ENCODE measurements at regions not wholly inside any gene's neighbourhood (a gene's known extent, or its start where the extent isn't known, plus 50 kb on each side); places are given as distances from the start of the nearest gene placed in this dataset.

DNA sequence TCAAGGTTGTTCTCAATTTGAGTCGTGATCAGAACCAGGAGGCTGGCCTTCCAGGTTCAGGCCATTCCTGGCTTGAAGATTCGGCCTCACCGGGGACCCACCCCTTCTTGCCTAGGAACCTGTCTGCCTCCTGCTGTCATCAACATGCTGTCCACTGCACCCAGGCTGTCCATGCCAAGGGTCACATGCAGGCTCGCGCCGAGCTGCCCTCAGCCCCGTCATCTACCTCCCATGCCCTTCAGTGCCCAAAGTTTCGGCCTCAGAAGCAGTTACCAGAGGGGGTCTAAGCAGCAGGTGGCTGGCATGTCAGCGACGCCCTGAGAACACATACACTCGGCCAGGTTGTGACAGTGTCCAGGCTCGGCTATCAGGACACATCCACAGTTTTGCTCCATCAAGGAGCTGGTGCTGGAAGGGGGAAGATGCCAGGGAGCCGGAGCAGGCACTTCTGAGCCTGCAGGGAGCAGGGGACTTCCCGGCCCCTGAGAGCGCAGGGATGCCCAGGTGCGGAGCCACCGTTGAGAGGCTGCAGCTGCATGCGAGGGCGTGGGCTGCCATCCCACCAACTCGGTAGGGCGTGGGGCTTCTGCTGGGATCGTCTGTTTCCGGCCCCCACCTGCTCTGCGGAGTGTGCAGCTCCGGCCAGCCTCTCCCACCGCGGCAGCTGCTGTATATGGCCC lies 590.9 kb upstream of the SLITRK5 start:
- TF ChIP-seq EP300 (IDR thresholded peaks at IDR 0.05; ENCODE audit: borderline replicate concordance) (no peak), FOXM1 (IDR thresholded peaks at IDR 0.05; ENCODE audit: borderline replicate concordance, low read depth) (no peak), CEBPB (IDR thresholded peaks at IDR 0.05) (no peak), CREB1 (IDR thresholded peaks at IDR 0.05; ENCODE audit: low read depth) (no peak), TEAD4 (IDR thresholded peaks at IDR 0.05) (no peak), ZBTB7A (IDR thresholded peaks at IDR 0.05; ENCODE audit: low read depth) (no peak), RAD21 (IDR thresholded peaks at IDR 0.05; ENCODE audit: low read depth) (no peak)

- TF ChIP-seq, protein P1, sequence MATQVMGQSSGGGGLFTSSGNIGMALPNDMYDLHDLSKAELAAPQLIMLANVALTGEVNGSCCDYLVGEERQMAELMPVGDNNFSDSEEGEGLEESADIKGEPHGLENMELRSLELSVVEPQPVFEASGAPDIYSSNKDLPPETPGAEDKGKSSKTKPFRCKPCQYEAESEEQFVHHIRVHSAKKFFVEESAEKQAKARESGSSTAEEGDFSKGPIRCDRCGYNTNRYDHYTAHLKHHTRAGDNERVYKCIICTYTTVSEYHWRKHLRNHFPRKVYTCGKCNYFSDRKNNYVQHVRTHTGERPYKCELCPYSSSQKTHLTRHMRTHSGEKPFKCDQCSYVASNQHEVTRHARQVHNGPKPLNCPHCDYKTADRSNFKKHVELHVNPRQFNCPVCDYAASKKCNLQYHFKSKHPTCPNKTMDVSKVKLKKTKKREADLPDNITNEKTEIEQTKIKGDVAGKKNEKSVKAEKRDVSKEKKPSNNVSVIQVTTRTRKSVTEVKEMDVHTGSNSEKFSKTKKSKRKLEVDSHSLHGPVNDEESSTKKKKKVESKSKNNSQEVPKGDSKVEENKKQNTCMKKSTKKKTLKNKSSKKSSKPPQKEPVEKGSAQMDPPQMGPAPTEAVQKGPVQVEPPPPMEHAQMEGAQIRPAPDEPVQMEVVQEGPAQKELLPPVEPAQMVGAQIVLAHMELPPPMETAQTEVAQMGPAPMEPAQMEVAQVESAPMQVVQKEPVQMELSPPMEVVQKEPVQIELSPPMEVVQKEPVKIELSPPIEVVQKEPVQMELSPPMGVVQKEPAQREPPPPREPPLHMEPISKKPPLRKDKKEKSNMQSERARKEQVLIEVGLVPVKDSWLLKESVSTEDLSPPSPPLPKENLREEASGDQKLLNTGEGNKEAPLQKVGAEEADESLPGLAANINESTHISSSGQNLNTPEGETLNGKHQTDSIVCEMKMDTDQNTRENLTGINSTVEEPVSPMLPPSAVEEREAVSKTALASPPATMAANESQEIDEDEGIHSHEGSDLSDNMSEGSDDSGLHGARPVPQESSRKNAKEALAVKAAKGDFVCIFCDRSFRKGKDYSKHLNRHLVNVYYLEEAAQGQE (IDR thresholded peaks at IDR 0.05; ENCODE audit: low read depth): no peak
- TF ChIP-seq CREB1 (IDR thresholded peaks at IDR 0.05; ENCODE audit: low read depth) (no peak), ZBTB7A (IDR thresholded peaks at IDR 0.05; ENCODE audit: low read depth) (no peak), TAF1 (IDR thresholded peaks at IDR 0.05; ENCODE audit: low read depth) (no peak), EP300 (IDR thresholded peaks at IDR 0.05; ENCODE audit: borderline replicate concordance) (no peak), YY1 (IDR thresholded peaks at IDR 0.05; ENCODE audit: low read depth) (no peak), NFIC (IDR thresholded peaks at IDR 0.05) (no peak), FOXM1 (IDR thresholded peaks at IDR 0.05; ENCODE audit: borderline replicate concordance, low read depth) (no peak), TEAD4 (IDR thresholded peaks at IDR 0.05) (no peak), EGR1 (IDR thresholded peaks at IDR 0.05) (no peak), MAX (IDR thresholded peaks at IDR 0.05) (no peak)
These were observed 587.0 kb upstream of the SLITRK5 start for GRCh38 chr13:87084192-87084591.

DNA sequence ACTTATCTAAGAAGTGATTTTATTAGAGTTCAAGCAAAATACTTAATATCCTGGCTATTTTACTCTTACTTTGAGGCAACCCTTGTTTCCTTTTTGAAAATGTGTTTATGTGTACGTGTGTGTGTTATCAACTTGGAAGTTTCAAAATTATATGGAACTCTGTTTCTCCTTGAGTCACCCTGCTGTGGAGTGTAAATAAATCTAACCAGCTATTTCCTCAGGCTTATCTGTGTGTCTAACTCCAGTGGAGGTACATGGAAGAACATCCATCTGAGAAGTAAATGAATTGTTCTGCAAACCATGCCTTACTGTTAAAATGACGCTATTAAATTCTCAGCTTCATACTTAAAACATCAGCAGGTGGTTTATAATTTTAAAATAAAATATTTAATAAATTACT lies 583.4 kb upstream of the SLITRK5 start:
- no peak for TF ChIP-seq FOXM1 (IDR thresholded peaks at IDR 0.05; ENCODE audit: borderline replicate concordance, low read depth)
- TF ChIP-seq TEAD4 (IDR thresholded peaks at IDR 0.05): no peak
- TF ChIP-seq CEBPB (IDR thresholded peaks at IDR 0.05): no peak
- TF ChIP-seq ZBTB7A (IDR thresholded peaks at IDR 0.05; ENCODE audit: low read depth): no peak
- TF ChIP-seq TAF1 (IDR thresholded peaks at IDR 0.05; ENCODE audit: low read depth): no peak

GRCh38 chr13:87089391-87089790 lies 581.8 kb upstream of the SLITRK5 start:
- TF ChIP-seq, protein P1 (IDR thresholded peaks at IDR 0.05; ENCODE audit: low read depth): no peak
- TF ChIP-seq RAD21 (IDR thresholded peaks at IDR 0.05; ENCODE audit: low read depth): no peak
- no peak for TF ChIP-seq TEAD4 (IDR thresholded peaks at IDR 0.05)
- no peak for TF ChIP-seq EGR1 (IDR thresholded peaks at IDR 0.05)
- TF ChIP-seq NFIC (IDR thresholded peaks at IDR 0.05): no peak
- TF ChIP-seq YY1 (IDR thresholded peaks at IDR 0.05; ENCODE audit: low read depth): no peak
- TF ChIP-seq FOXM1 (IDR thresholded peaks at IDR 0.05; ENCODE audit: borderline replicate concordance, low read depth): no peak
- no peak for TF ChIP-seq TCF12 (IDR thresholded peaks at IDR 0.05; ENCODE audit: low read depth)
- no peak for TF ChIP-seq USF1 (IDR thresholded peaks at IDR 0.05)
- no peak for TF ChIP-seq CREB1 (IDR thresholded peaks at IDR 0.05; ENCODE audit: low read depth)
- TF ChIP-seq EP300 (IDR thresholded peaks at IDR 0.05; ENCODE audit: borderline replicate concordance): no peak
- TF ChIP-seq CEBPB (IDR thresholded peaks at IDR 0.05): no peak
- TF ChIP-seq ZBTB7A (IDR thresholded peaks at IDR 0.05; ENCODE audit: low read depth): no peak

DNA sequence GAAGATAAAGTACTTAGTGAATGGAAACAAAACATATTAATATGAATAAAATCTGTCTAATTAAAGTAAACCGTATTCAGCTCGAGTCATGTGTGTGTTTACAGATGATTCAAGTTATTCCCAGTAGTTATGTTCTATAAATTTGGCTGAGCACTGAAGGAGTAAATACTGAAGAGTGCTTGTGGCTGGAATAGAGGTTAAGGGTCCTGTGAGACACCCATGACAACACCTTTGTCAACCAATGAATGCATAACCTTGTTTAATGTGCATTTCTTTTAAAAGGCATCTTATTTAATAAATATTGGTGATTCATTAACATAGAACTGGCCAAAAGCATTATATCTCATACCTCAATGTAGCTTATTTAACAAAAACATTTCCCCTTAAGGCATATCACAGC lies 577.8 kb upstream of the SLITRK5 start:
- no peak for TF ChIP-seq TCF12 (IDR thresholded peaks at IDR 0.05; ENCODE audit: low read depth)
- TF ChIP-seq ZBTB7A (IDR thresholded peaks at IDR 0.05; ENCODE audit: low read depth): no peak

- TF ChIP-seq CEBPB (IDR thresholded peaks at IDR 0.05) (no peak), MAX (IDR thresholded peaks at IDR 0.05) (no peak), EGR1 (IDR thresholded peaks at IDR 0.05) (no peak), TCF12 (IDR thresholded peaks at IDR 0.05; ENCODE audit: low read depth) (no peak), YY1 (IDR thresholded peaks at IDR 0.05; ENCODE audit: low read depth) (no peak), USF1 (IDR thresholded peaks at IDR 0.05) (no peak), ZBTB7A (IDR thresholded peaks at IDR 0.05; ENCODE audit: low read depth) (no peak), NFIC (IDR thresholded peaks at IDR 0.05) (no peak), TEAD4 (IDR thresholded peaks at IDR 0.05) (no peak), RAD21 (IDR thresholded peaks at IDR 0.05; ENCODE audit: low read depth) (no peak), CREB1 (IDR thresholded peaks at IDR 0.05; ENCODE audit: low read depth) (no peak), FOXM1 (IDR thresholded peaks at IDR 0.05; ENCODE audit: borderline replicate concordance, low read depth) (no peak), EP300 (IDR thresholded peaks at IDR 0.05; ENCODE audit: borderline replicate concordance) (no peak), TAF1 (IDR thresholded peaks at IDR 0.05; ENCODE audit: low read depth) (no peak)
- TF ChIP-seq, protein P1 (IDR thresholded peaks at IDR 0.05; ENCODE audit: low read depth): no peak
These were observed 576.5 kb upstream of the SLITRK5 start for GRCh38 chr13:87094646-87095045.

All from Ishikawa (cell line).